Endothelial cell of umbilical vein (primary cell): ENCODE measurements at regions not wholly inside any gene's neighbourhood (a gene's known extent, or its start where the extent isn't known, plus 50 kb on each side); places are given as distances from the start of the nearest gene placed in this dataset.
"Not testable (repeated sequence)": the region's sequence is repeated elsewhere in the genome, so short reads cannot be mapped to it uniquely, and the experiment has no call there.

ENCODE experiments used
- CTCF ChIP-seq, 2 donors: IDR thresholded peaks; 1 replicate in 1 of 2; 2 replicates in 1 of 2; pipeline ENCODE4 v1.5.1; 2011; ENCODE audit warnings: low read length in 2 of 2, mild to moderate bottlenecking in 2 of 2, moderate library complexity in 2 of 2, control low read depth in 1 of 2, inconsistent platforms in 1 of 2, low read depth in 1 of 2; ENCODE audit not compliant: insufficient read depth in 1 of 2; ENCODE audit errors: extremely low read depth in 1 of 2
- EZH2 ChIP-seq: IDR thresholded peaks from 2 replicates; pipeline ENCODE4 v1.6.1; 2012; ENCODE audit warnings: borderline replicate concordance, low read depth, mild to moderate bottlenecking, moderate library complexity, low read length, inconsistent platforms; ENCODE audit not compliant: severe bottlenecking
- MYC ChIP-seq: IDR thresholded peaks from one replicate; pipeline ENCODE4 v1.6.1; 2011; ENCODE audit warnings: mild to moderate bottlenecking, low read depth, low read length
- POLR2A ChIP-seq: IDR thresholded peaks from 2 replicates; pipeline ENCODE4 v1.6.1; 2012; ENCODE audit warnings: low read depth, mild to moderate bottlenecking, control low read depth, low read length
- TF ChIP-seq, protein P1 (sequence below): IDR thresholded peaks from 2 replicates; pipeline ENCODE4 v1.6.1; 2011; ENCODE audit not compliant: insufficient read depth, insufficient read length

- TF ChIP-seq CTCF (IDR thresholded peaks at IDR 0.05; ENCODE audit: extremely low read depth in 1 of 2, insufficient read depth in 1 of 2, low read depth in 1 of 2, low read length in 2 of 2); EZH2; POLR2A; MYC: not testable (repeated sequence)
- TF ChIP-seq, protein P1, sequence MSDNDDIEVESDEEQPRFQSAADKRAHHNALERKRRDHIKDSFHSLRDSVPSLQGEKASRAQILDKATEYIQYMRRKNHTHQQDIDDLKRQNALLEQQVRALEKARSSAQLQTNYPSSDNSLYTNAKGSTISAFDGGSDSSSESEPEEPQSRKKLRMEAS = not testable (repeated sequence)
Measured at GRCh38 chr22:11569564-11569940, 3958.4 kb upstream of the OR11H1 start.
